Glomerular endothelial cell (primary cell): ENCODE measurements at regions not wholly inside any gene's neighbourhood (a gene's known extent, or its start where the extent isn't known, plus 50 kb on each side); places are given as distances from the start of the nearest gene placed in this dataset.

Experiments used
- DNase-seq: peaks from one replicate; pipeline ENCODE4 v3.0.0-alpha.2; 2011; ENCODE audit warnings: low read depth, low spot score; ENCODE audit errors: extremely low read depth

- DNase-seq: no peak
Observed at GRCh38 chr21:27149034-27149433, 182.1 kb upstream of the ADAMTS5 start.

GRCh38 chr21:27146268-27146667 lies 179.4 kb upstream of the ADAMTS5 start:
- DNase-seq: no peak

GRCh38 chr21:27145134-27145798 lies 178.4 kb upstream of the ADAMTS5 start:
- DNase-seq: no peak

- no peak for DNase-seq
Observed at GRCh38 chr21:27143476-27143875, 176.6 kb upstream of the ADAMTS5 start.

- no peak for DNase-seq
Observed at GRCh38 chr21:27139526-27139925, 172.6 kb upstream of the ADAMTS5 start.

GRCh38 chr21:27134516-27134915 lies 167.6 kb upstream of the ADAMTS5 start:
- no peak for DNase-seq

- DNase-seq: no peak
Observed at GRCh38 chr21:27132266-27132665, 165.4 kb upstream of the ADAMTS5 start.

GRCh38 chr21:27130154-27130553 lies 163.3 kb upstream of the ADAMTS5 start:
- DNase-seq: no peak

GRCh38 chr21:27129694-27130093 lies 162.8 kb upstream of the ADAMTS5 start:
- no peak for DNase-seq

- DNase-seq: no peak
Observed at GRCh38 chr21:27129215-27129614, 162.3 kb upstream of the ADAMTS5 start.

GRCh38 chr21:27126140-27126539 lies 159.3 kb upstream of the ADAMTS5 start:
- DNase-seq: no peak

- no peak for DNase-seq
Observed at GRCh38 chr21:27122686-27123085, 155.8 kb upstream of the ADAMTS5 start.

- no peak for DNase-seq
Observed at GRCh38 chr21:27114111-27114510, 147.2 kb upstream of the ADAMTS5 start.

- no peak for DNase-seq
Observed at GRCh38 chr21:27112186-27112585, 145.3 kb upstream of the ADAMTS5 start.

- no peak for DNase-seq
Observed at GRCh38 chr21:27110956-27111355, 144.1 kb upstream of the ADAMTS5 start.

GRCh38 chr21:27108701-27109100 lies 141.8 kb upstream of the ADAMTS5 start:
- no peak for DNase-seq

GRCh38 chr21:27108228-27108627 lies 141.3 kb upstream of the ADAMTS5 start:
- no peak for DNase-seq

GRCh38 chr21:27104846-27105431 lies 138.1 kb upstream of the ADAMTS5 start:
- DNase-seq: no peak

GRCh38 chr21:27103768-27104167 lies 136.9 kb upstream of the ADAMTS5 start:
- no peak for DNase-seq

GRCh38 chr21:27101523-27101922 lies 134.6 kb upstream of the ADAMTS5 start:
- DNase-seq: no peak

GRCh38 chr21:27094184-27094948 lies 127.5 kb upstream of the ADAMTS5 start:
- DNase-seq: no peak

- DNase-seq: no peak
Observed at GRCh38 chr21:27086630-27087029, 119.7 kb upstream of the ADAMTS5 start.
